ENCODE measurements at regions not wholly inside any gene's neighbourhood (a gene's known extent, or its start where the extent isn't known, plus 50 kb on each side); places are given as distances from the start of the nearest gene placed in this dataset.

DNA sequence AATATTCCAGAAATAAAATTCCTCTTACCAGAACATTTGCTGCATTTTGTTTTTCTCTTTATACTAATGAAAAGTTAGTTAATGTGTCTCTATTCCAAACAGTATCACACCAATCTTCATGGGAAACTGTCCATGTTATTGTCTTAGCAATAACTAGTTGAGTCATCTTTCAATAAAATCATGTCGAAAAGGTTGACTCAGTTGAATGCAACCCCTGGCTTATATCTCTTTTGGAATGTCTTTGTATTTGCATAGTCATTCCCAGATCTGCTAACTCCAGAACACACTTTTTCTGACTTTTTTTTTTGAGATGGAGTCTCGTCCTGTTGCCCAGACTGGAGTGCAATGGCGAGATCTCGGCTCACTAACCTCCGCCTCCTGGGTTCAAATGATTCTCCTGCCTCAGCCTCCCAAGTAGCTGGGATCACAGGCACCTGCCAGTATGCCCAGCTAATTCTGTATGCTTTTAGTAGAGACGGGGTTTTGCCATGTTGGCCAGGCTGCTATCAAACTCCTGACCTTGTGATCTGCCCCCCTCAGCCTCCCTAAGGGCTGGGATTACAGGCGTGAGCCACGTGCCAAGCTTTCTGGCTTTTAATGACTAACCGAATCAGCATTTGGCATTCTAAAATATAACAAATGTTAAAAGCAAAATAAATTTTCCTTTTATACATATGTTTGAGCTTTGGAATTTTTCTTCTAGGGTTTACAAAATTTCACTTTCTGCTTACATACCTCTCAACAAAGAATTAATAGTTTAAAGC is 133.2 kb upstream of the GULP1 start:
- TF ChIP-seq CTCF (IDR thresholded peaks at IDR 0.05; ENCODE audit: control extremely low read depth in 1 of 3, insufficient read depth in 1 of 3, low read depth in 1 of 3, low read length in 3 of 3) (no peak), RAD21 (IDR thresholded peaks at IDR 0.05 in 1 of 2, conservative IDR thresholded peaks at IDR 0.05 in 1 of 2; ENCODE audit: low read depth in 2 of 2, low read length in 2 of 2) (no peak), POLR2A (IDR thresholded peaks at IDR 0.05; ENCODE audit: control extremely low read depth in 1 of 2, low read depth in 2 of 2, low read length in 2 of 2) (no peak), GABPA (IDR thresholded peaks at IDR 0.05; ENCODE audit: borderline replicate concordance, insufficient read depth, low read length) (no peak), TEAD4 (IDR thresholded peaks at IDR 0.05; ENCODE audit: low read depth, low read length) (no peak), RFX5 (IDR thresholded peaks at IDR 0.05; ENCODE audit: borderline replicate concordance, low read depth, low read length) (no peak), MAFK (IDR thresholded peaks at IDR 0.05; ENCODE audit: low read depth, low read length) (no peak), EZH2 (IDR thresholded peaks at IDR 0.05; ENCODE audit: low read depth, low read length, severe bottlenecking) (no peak), RXRA (IDR thresholded peaks at IDR 0.05; ENCODE audit: insufficient read depth, low read depth, low read length) (no peak), POLR2AphosphoS5 (IDR thresholded peaks at IDR 0.05; ENCODE audit: low read depth, low read length) (no peak), SP1 (IDR thresholded peaks at IDR 0.05; ENCODE audit: low read depth, low read length) (no peak), KDM1A (IDR thresholded peaks at IDR 0.05; ENCODE audit: borderline replicate concordance, low read length) (no peak), CEBPB (IDR thresholded peaks at IDR 0.05; ENCODE audit: low read depth, low read length) (no peak)

All from H1 (cell line).